ENCODE measurements at regions not wholly inside any gene's neighbourhood (a gene's known extent, or its start where the extent isn't known, plus 50 kb on each side); places are given as distances from the start of the nearest gene placed in this dataset.

DNA sequence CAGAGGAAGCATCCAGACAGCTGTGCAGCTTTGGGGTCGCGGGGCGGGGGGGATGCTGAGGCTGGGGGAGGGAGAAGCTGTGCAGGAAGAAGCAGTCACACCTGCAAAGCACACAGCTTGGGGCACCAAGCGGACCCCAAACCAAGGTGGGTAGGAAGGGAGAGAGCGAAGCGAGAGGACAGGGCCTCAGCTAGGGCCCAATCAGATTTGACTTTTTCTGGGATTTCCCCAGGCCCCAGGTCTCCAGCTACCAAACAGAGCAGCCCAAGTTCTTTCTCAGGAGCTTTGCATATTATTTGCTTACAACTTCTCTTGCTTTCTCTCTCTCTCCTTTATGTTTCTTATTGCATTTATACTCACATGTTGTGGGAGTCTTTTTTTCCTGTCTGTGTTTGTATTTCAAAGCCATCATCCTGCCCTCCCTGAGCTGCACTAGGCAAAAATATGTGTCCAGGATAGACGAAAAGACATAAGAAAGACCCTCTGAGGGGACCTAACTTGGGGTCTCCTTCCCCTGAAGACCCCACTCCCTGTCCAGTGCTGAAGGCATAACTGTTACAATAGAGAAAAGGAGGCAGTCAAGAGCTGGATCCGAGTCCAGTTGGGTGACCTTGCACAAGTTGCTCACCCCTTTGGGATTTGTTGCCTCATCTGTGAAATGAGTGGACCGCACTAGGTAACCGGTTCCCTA is 50.6 kb upstream of the SMNDC1 start:
- DNase-seq (ENCODE audit: low read depth) = no peak

DNA sequence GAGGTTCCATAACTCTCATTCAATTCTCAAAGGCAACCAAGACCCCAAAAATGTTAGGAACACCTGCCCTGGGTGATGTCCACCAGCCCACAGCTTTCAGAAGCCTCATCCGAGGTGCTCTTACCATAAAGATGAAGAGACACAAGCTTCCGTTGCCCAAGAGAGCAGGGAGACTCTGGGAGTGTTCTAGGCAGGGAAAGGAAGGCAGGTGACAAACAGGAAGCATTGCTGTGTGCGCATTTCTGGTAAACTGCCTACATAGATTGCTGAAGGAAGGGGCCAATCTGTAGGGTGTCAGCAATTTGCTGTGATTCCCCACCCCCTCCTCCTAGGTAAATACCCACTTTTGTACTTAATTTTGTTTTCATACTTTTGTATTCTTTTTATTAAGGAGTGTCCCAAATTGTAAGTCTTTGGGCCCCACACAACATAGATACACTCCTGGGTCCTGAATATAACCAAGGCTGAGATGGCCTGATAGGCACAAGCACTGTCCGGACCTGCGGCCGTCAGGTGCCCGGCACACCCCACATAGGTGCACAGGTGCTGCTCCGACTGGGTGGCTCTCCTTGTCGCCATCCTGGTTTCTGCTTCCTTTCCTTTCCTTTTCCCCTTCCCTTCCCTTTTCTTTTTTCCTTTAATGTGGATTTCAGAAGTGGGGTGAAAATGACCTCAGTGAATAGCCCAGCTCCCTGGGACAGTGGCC is 51.4 kb upstream of the SMNDC1 start:
- DNase-seq (ENCODE audit: low read depth) = peak; percentile 44

DNA sequence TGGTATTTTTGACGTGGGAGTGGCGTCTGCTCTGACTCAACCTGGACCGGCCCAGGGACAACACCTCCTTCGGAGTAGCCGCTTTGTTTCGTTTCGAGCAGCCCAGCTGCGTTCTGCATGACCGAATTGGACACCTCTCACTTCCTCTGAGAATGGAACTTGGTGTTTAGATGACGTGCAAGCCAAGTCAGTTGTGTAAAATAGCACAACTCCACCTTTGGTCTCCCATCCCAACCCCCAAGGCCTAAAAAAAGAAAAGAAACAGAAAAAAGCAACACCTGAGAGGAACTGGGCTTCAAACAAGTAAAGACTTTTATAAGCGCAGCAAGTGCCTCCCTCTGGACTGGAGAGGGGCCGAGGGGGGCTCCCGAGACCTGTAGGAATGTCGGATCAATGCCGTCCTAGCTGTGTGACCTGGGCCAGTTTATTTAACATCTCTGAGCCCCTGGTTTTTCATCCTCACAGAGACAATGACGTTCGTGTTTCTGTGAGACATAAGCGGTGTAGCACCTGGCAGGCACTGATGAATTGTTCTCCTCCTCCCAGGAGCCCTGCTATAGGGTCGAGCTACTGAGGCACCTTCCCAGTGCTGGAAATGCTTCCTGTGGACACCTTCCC is 52.0 kb upstream of the SMNDC1 start:
- DNase-seq (ENCODE audit: low read depth) = peak; percentile 60

DNA sequence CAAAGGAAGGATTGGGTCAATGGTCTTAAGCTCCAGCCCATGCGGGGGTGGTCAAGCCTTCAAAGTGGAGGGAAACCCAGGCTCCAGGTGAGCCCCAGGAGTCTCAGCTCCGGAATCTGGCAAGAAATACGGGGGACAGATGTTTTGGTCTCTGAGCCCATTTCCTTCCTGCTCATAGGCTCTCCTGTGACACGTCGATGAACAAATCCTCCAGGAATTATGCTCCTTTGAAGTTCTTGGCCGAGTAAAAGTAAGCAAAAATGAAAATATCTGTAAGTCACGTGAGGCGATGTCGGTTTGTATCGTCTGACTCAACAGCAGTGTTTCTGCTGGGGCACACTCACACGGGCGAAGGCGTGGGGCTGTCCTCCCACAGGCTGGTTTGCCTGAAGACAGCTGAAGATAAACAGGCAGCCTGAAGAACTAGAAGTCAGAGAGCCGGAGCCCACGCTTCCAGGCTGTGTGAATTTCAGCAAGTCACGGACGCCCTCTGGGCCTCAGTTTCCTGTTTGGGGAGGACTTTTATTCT is 52.6 kb upstream of the SMNDC1 start:
- peak; percentile 49 for DNase-seq (ENCODE audit: low read depth)

DNA sequence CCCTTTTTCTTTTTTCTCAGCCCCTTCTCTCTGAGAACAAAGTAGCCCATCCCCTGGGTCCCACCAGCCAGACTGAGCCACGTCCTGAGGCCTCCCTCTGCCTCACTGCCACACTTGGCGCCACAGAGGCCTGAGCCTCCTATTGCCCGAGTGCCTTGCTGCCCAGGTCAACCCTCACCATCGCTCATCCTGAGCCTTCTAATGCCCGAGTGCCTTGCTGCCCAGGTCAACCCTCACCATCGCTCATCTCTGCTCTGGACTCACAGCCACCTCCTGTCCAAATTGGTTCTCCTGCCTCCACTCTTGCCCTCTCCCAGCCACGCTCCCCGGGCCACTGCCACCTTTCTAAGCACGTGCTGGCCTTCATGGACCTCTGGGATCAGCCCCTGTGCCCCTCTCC is 53.2 kb upstream of the SMNDC1 start:
- DNase-seq (ENCODE audit: low read depth) = no peak

DNA sequence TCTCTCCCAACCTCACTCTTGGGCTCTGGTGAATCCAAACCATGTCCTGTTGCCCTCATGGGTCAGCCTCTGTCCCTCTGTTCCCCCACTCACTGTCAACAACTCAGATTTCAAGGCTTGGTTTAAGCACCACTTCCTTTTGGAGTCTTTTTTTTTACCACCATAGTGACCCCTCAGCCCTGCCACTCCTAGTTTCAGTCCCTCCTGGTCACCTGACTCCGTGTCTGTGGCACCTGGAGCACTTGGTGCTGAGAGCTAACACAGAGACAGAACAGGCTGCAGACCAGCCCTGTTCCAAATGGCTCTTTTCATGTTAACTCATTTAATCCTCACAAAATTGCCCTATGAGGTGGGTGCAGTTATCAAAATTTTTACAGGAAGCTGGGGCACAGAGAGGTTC is 53.6 kb upstream of the SMNDC1 start:
- DNase-seq (ENCODE audit: low read depth) = no peak

DNA sequence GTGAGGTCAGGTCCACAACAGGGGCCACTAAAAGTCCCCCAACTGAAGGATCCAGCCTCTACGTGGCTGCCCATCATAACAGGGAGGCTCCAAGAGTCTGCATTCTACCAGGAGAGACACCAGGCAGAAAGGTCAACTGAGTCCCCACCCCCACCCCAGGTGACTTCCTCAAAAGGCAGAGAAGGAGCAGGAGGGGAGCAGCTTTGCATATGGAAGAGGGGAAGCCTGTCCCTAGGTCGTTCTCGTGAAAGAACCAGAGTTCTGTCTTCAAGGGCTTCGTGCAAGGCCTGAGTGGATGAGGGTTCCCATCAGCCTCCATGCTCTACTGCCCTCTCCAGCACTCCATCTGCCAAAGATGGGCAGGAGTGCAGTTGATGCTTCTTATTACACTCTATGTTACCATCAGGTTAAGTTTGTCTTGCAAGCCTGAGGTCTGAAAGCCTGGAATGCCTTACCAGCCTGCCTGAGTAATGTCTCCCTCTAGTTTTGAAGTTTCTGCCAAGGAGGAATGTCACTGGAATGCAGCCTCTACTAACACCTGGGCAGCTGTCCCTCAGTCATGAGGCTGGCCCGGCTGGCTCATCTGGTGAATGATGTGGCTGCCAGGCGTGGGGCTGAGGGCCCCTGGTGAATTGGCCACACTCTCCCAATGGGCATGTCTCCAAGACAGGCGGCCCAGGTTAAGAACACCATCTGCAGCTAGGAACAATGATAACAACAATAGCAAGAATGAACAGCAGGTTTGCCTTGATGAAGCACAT is 54.3 kb upstream of the SMNDC1 start:
- DNase-seq (ENCODE audit: low read depth) = no peak

DNA sequence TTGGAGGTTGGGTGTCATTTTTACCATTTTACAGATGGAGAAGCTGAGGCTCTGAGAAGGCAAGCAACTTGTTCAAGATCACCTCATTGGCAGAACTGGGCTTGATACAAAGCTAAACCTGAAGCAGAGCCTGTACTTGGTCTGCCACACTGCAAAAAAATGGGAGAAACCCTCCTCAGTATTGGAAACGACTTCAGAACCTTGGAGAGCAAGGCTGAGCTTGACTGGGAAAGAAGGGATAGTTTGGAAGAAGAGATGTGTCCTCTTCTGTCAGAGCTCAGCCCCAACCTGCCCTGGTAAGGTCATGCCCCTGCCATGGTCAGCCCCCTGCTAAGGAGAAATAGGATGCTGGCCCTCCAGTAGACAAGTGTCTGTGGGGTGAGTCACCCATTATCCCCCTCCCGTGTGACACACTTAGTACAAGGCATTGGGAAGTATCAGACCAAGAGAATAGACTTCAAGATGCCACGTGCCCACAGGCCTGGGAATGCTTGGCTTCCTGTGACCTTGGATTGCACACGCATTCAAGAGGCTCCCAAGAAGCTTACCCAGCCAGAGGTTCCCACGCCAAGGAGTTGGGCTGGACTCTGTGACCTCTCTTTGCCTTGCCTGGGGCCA is 56.2 kb upstream of the SMNDC1 start:
- no peak for DNase-seq (ENCODE audit: low read depth)

DNA sequence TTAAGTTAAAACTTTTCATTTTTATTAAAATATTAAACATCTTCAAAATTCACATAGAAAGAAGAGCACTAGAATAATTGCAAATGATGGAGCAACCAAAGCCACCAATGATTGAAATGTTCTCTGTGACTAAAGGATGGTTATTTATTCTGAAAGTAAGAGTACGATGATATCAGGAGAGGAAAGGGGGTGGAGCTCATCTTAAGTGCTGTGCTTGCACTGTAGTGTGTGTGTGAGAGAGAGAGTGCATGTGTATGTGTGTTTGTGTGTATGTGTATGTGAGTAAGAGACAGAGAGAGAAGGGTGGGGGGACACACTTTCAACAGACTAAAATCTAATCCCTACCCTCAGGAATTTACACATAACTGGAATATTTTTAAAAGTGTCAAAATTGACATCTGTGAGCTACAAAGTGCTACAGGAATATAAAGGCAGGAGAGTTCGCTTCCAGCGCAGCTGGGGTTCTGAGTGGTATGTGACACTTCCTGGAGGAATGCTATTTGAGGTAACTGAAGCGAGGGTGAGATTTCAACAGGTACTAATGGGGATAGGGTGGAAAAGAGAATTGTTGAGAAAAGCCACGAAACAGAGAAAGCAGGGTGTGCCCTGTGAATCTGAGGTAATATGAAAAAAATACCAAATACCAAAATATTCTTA is 57.2 kb upstream of the SMNDC1 start:
- no peak for DNase-seq (ENCODE audit: low read depth)

DNA sequence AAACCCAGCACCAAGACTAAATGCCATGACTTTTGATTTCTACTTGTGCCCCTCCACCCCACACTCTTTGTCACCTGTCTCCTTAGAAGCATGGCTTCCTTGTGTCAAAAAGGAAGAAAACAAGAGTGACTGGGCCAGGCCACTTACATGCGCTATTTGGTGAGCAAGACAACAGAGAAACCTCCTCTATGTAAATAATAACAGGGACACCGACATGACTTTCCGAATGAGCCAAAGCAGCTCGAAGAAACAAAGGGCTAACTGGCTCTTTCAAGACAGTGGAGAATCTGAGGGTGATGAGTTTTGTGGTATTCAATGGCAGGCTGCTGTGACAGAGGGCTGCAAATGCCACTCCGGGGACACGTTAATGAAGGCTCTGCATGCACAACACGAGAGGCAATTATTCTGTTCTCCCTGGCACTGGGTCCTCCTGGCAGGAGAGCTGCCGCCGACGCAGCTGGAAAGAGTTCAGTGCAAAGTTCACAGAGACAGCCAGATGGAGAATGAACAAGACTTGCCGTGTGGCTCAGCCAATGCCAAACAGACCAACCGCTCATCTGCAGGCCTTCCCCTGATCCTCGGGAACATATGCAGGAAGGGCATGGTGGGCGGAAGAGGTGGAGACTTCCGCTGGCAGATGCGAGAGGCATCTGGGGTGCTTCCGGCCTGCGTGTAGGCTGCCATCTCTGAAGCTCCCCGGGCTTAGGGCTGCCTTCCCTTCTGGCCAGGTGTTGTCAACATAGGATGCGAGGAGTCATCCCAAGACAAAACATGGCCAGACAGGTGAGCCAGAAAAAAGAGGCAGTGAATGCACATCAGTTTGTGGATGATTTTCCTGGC is 59.1 kb upstream of the SMNDC1 start:
- no peak for DNase-seq (ENCODE audit: low read depth)

DNA sequence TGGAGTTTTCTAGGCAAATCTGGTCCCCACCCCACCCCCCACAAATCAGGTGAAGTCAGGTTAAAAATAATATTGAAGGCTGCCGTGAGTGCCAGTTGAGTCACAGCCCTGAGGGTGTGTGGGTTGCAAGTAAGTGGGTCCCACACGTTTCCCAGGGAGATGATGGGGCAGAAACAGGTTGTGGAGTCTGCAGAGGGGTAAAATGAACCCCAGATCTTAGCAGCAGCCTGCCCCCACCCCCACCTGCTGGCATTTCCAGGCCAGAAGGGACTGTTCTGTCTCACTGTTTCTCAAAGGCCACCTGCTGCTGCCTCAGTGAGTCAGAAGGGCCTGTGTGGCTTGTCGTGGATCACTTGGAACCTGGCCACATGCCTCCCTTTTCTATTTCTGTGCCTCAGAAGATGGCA is 59.8 kb upstream of the SMNDC1 start:
- no peak for DNase-seq (ENCODE audit: low read depth)

DNA sequence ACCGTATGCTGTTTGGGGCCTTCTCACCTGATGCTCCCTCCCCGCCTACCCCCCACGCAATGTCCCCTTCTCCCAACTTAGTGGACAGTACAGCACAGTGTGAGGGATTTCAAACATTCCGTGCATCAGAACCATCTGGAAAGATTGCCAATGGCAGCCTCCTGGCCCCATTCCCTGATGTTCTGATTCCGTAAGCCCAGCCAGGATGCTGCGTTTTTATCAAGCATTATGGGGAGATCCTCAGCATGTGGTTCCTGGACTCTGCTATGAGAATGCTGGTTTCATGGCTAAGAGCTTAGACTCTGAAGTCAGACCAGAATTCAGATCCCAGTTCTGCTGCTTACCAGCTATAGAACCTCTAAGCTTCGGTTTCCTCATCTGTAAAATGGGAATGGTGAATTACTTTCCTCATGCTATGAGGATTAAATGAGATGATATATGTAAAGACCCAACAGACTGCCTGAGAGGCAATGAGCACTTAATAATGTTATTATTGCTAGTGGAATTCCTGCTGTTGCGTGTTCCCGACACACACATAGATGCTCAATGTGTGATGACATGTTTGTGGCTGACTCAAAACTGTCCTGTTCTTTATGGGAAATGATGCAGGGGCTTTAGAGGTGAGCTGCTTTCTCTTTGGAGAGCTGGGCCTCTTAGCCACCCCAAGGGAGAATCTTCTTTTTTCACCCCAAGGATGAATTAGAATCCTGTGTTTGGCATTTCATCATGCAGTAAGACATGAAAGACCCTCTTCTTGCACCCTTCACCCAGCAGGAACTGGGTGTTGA is 60.8 kb upstream of the SMNDC1 start:
- no peak for DNase-seq (ENCODE audit: low read depth)

DNA sequence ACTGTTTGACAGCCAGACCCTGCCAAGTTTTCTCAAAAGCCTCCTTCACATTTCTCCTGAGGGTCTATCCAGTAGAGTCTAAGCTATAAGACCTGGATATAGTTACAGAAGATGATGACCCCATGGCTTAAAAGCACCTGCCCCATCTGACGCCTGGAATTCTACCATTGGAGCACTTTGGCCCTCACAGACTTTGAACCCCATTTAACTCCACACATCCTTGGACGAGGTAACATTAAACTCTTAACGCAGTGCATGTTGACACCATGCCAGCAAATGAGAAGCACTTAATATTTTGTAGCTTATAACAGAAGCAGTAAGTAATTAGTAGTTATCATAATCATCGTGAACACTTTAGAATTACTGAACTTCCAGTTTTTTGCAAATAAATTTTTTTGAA is 61.9 kb upstream of the SMNDC1 start:
- no peak for DNase-seq (ENCODE audit: low read depth)

DNA sequence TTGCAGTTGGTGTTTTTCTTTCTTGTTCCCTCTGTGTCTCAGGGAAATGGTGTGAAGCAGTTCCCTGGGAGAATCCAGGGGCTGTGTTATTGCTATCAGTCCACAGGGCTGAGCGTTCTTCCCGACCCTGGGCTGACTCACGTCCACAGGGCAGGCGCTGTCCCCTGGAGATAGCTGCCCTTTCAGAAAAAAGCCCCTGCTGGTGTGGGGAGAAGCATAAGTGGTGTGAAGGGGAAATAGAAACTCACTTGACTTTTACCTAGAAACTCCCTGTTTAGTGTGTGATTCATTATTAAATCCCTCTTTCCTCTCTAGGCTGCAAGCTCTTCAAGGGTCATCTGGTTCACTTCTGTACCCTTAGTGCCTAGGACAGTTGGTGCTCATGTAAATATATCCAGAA is 63.3 kb upstream of the SMNDC1 start:
- no peak for DNase-seq (ENCODE audit: low read depth)

DNA sequence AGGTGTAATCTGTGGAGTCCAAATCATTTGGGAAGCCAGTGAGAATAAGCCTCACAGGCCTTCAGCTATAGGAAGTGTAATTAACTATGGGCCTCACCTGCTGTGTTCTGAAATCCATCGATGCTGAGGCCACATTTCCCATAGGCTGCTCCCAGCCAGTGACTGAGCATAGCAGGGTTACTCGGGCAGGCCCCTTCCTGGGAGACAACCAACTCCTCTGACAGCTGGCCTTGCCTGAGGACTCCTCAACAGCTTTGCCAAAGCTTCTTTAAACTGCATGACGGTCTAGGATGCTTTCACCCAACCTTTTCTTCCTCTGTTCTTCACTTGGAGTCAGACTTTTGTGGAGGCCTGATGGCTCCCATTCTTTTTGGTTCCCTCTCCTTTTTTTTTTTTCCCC is 63.8 kb upstream of the SMNDC1 start:
- no peak for DNase-seq (ENCODE audit: low read depth)

DNA sequence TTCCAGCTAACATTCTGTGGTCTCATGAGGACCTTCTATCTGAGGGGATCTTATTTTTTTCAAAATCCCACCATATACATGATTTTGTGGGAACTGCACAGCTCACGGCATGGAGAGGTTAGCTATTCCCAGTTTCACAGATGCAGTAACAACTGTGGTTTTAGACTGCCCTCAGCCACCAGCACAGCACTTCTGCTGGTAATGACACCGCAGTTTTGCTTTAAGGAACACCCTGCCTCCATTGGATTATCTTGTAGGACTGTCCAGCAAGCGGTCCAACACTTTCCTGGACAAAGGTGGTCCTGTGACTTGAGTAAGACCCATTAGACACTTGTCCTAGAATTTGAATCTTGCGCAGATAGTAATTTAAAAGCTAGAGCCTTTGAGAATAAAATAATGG is 65.3 kb upstream of the SMNDC1 start:
- DNase-seq (ENCODE audit: low read depth) = no peak

DNA sequence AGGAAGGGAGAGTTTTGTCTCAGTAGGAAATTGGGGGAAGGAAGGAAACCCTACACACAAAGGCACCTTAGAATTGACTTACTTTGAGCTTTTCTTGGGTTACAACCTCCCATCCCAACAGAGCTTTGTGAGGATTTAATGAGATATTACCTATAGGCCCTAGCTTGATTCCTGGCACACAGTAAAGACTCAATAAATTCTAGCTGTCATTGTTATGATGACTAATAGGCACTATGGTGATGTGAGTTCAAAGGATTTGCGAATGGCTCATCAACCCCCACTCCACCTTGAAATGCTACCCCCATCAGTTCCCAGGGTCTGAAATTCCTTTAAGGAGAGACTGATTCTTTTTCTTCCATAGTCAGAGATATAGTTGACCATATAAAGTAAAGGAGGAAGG is 67.9 kb upstream of the SMNDC1 start:
- DNase-seq (ENCODE audit: low read depth) = no peak

DNA sequence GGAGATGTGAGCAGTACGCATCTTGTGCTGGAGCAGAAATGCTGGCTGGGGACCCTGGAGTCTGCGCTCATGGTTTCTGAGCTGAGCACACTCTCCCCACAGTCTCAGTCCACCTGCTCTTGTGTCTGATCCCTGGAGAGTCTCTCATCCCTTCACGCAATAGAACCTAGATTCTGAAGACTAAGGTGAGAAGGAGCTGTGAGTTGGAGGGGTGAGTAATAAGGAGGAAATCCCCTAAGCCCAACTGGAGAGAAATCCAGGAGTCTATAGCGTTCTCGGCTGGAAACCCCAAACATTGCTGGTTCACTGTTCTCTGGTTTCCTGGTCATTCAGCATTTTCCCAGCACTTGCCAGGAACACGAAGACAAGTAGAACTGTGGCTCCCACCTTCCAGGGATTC is 68.3 kb upstream of the SMNDC1 start:
- no peak for DNase-seq (ENCODE audit: low read depth)

DNA sequence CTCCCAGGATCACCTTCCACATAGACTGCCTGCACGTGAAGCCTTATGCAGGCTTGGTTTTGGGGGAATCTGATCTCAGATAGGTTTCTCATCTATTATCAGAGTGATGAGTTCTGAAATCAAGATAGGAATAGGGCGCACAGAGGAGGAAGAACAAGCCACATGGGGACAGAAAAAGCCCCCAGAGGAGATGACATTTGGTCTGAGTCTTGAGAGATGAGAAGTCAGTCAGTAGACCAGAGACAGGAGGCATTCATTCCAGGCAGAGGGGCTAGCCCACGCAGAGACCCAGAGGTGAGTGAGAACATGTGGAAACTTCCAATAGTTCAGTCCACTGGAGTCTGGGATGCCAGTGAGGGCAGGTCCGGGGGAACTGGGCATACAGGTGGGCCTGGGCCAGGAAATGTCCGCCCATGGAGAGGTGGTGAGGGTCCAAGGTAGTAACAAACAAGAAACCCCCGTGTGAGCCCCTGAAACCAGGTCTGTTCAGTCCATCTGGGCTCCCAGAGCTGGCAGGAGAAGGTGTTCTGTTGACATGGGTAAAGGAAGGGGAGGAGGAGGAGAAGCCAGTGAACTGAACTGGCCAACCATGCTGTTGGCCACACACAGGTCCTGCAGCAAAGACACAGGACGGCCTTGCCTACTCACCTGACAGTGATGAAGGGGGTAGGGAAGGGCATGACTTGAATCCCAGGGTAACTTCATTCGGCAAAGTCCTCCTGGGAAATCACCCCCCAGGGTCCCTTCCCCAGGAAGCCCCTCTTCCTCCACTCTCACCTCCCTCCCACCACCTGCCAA is 69.3 kb upstream of the SMNDC1 start:
- DNase-seq (ENCODE audit: low read depth) = no peak
